Tibial nerve (tissue), 4 donors: ENCODE measurements at regions not wholly inside any gene's neighbourhood (a gene's known extent, or its start where the extent isn't known, plus 50 kb on each side); places are given as distances from the start of the nearest gene placed in this dataset.
"Not testable (repeated sequence)": the region's sequence is repeated elsewhere in the genome, so short reads cannot be mapped to it uniquely, and the experiment has no call there.

Source experiments
- DNase-seq, 2 donors: peaks; one replicate each; pipeline ENCODE4 v3.0.0-alpha.2; 2019; ENCODE audit warnings: low spot score in 2 of 2
- H3K27ac ChIP-seq, 4 donors: fragments of 200-600 bp; sonication (generic) in 3 of 4; one replicate each; pipeline ENCODE4 v1.5.1; 2017 to 2019; ENCODE audit warnings: mild to moderate bottlenecking in 1 of 4
- H3K27me3 ChIP-seq, 2 donors: fragments of 200-600 bp; sonication (generic) in 1 of 2; one replicate each; pipeline versions ENCODE4 v1.5.1 to v1.6.0; 2017 to 2019
- H3K36me3 ChIP-seq, 3 donors: fragments of 200-600 bp; sonication (generic); one replicate each; pipeline ENCODE4 v1.5.1; 2018 to 2019
- H3K4me1 ChIP-seq, 4 donors: fragments of 200-600 bp; sonication (generic) in 3 of 4; one replicate each; pipeline ENCODE4 v1.5.1; 2017 to 2019
- H3K4me3 ChIP-seq, 4 donors: fragments of 200-600 bp; sonication (generic) in 3 of 4; one replicate each; pipeline ENCODE4 v1.5.1; 2017 to 2019; ENCODE audit warnings: mild to moderate bottlenecking in 1 of 4, moderate library complexity in 1 of 4
- H3K9me3 ChIP-seq, 4 donors: fragments of 200-600 bp; sonication (generic) in 3 of 4; one replicate each; pipeline ENCODE4 v1.5.1; 2017 to 2019
- EP300 ChIP-seq, 2 donors: sonication (generic); formaldehyde crosslinking; IDR thresholded peaks; one replicate each; pipeline ENCODE4 v1.6.1; 2017; ENCODE audit warnings: antibody characterized with exemption in 2 of 2, mild to moderate bottlenecking in 1 of 2
- POLR2A ChIP-seq, 2 donors: fragments of 450-650 bp; IDR thresholded peaks; one replicate each; pipeline ENCODE4 v1.6.1; 2017; ENCODE audit warnings: antibody characterized with exemption in 2 of 2, mild to moderate bottlenecking in 2 of 2, moderate library complexity in 2 of 2
- WGBS, 2 donors: methylation state at CpG; one replicate each; pipeline ENCODE4 v1.1.5; 2018; 5-methylcytosine and 5-hydroxymethylcytosine counted together
- TF ChIP-seq, protein P1 (sequence below), 5 experiments: fragments of 200-600 bp in 3 of 5; fragments of 450-650 bp in 2 of 5; sonication (generic) in 3 of 5; IDR thresholded peaks; one replicate each; pipeline ENCODE4 v1.5.1; 2016 to 2019; ENCODE audit warnings: antibody characterized with exemption in 5 of 5, mild to moderate bottlenecking in 3 of 5, moderate library complexity in 2 of 5

DNA sequence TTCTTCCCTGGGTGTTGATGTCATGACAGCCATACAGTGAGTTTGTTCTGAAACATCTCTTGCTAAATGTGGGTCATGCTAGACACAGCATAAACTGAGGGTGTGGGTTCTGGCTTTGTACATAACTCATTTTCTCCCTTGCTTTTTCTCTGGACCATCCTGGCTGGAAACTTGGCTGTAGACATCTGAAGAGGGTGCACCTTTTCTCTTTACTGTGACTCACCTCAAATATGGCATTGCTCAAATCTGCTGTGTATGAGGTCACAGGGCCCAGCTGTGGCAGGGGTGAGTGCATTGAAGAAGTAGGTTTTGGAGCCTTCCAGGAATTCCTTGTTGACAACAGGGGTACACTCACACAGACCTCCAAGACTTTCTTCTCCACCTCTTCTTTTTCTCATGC lies 465.5 kb upstream of the AMELY start:
- Histone ChIP-seq H3K36me3 (peaks cover 0 to 34% (median 0%) of the 10 kb centered on the region in 3 donors), H3K27ac (no peak overlapping the region), H3K9me3 (no peaks in the 10 kb centered on the region), H3K4me1 (no peaks in the 10 kb centered on the region), H3K27me3 (no peaks in the 10 kb centered on the region), H3K4me3 (no peak overlapping the region)
- TF ChIP-seq EP300 (IDR thresholded peaks at IDR 0.05): no peak
- TF ChIP-seq, protein P1, sequence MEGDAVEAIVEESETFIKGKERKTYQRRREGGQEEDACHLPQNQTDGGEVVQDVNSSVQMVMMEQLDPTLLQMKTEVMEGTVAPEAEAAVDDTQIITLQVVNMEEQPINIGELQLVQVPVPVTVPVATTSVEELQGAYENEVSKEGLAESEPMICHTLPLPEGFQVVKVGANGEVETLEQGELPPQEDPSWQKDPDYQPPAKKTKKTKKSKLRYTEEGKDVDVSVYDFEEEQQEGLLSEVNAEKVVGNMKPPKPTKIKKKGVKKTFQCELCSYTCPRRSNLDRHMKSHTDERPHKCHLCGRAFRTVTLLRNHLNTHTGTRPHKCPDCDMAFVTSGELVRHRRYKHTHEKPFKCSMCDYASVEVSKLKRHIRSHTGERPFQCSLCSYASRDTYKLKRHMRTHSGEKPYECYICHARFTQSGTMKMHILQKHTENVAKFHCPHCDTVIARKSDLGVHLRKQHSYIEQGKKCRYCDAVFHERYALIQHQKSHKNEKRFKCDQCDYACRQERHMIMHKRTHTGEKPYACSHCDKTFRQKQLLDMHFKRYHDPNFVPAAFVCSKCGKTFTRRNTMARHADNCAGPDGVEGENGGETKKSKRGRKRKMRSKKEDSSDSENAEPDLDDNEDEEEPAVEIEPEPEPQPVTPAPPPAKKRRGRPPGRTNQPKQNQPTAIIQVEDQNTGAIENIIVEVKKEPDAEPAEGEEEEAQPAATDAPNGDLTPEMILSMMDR (IDR thresholded peaks at IDR 0.05): no peak
- TF ChIP-seq POLR2A (IDR thresholded peaks at IDR 0.05): no peak
- no peak for DNase-seq

DNA sequence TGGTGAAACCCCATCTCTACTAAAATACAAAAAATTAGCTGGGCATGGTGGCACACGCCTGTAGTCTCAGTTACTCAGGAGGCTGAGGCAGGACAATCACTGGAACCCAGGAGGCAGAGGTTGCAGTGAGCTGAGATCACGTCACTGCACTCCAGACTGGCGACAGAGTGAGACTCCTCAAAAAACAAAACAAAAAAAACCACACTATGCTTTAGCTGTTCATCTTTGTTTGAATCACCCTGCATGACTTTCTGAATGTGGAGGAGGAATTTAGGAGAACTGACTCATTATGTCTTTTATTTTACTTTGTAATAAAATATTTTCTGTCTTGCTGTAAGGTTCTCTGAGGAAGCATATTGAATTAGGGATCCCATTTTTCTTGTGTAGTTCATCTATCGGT lies 462.9 kb upstream of the AMELY start:
- DNase-seq, H3K4me1 ChIP-seq, H3K9me3 ChIP-seq, H3K4me3 ChIP-seq, H3K27ac ChIP-seq, H3K27me3 ChIP-seq: not testable (repeated sequence)
- H3K36me3 ChIP-seq: peaks cover 0 to 40% (median 0%) of the 10 kb centered on the region in 3 donors
- 100% methylated on average over 4 of the region's 4 CpGs; no CpG with 5 or more reads in 1 of the 2 donors for WGBS, 2 donors

DNA sequence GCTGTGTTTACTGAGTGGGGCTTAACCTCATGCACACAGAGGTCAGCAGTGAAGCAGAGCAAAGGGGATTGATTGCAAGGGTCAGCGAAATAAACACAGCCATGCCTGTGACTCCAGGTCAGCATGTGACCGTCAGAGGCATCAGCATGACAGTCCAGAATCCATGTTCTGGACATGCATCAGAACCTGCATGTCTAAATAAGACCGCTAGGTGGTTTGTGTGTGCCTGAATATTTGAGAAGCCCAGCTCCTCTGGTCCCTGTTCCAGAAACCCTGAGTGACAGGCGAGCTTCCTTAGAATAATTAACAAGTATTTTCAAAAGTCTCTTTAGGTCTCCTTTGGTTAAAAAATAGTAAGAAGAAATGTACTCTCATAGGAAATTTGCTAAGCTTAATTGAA lies 460.4 kb upstream of the AMELY start:
- WGBS, 2 donors: 91% methylated on average over 4 of the region's 4 CpGs; no CpG with 5 or more reads in 1 of the 2 donors
- H3K36me3 ChIP-seq: peaks cover 0 to 31% (median 0%) of the 10 kb centered on the region in 3 donors
- not testable (repeated sequence) for H3K4me3 ChIP-seq, H3K27me3 ChIP-seq, H3K4me1 ChIP-seq, H3K9me3 ChIP-seq, H3K27ac ChIP-seq, DNase-seq

DNA sequence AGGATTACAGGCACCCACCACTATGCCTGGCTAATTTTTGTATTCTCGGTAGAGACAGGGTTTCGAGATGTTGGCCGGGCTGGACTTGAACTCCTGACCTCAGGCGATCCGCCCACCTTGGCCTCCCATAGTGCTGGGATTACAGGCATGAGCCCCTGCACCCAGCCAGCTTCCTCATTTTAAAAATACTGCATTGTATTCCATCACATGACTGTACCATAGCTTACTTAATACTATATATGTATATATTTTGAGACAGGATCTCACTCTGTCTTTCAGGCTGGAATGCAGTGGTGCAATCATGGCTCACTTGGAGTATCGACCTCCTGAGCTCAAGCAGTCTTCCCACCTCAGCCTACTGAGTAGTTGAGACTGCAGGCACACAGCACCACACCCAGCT lies 459.5 kb upstream of the AMELY start:
- not testable (repeated sequence) for H3K27me3 ChIP-seq, H3K27ac ChIP-seq, H3K9me3 ChIP-seq, H3K4me3 ChIP-seq, DNase-seq, H3K4me1 ChIP-seq
- 80% methylated on average over 2 of the region's 6 CpGs; no CpG with 5 or more reads in 1 of the 2 donors for WGBS, 2 donors
- H3K36me3 ChIP-seq: peaks cover 0 to 25% (median 0%) of the 10 kb centered on the region in 3 donors

DNA sequence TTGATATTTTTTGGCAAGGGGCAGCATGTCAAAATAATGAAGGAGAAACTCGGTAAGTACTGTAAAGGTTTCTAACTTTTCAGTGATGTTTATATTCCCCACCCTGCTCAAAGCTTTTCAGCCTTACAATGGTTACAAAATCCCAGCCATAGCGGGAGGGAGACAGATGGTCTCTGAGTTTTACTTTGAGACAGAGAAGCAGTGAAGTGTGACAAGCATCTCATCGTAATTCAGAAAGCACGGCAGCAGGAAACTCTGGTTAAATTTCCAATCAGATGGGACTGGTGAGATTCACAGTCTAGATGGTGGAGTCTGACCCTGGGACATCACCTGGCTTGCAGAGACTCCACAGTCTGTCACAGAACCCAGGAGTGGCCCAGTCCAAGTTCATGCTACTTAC lies 448.0 kb upstream of the AMELY start:
- WGBS, 2 donors: 77% methylated on average over 4 of the region's 4 CpGs; no CpG with 5 or more reads in 1 of the 2 donors
- Histone ChIP-seq H3K4me1 (no peaks in the 10 kb centered on the region), H3K9me3 (no peaks in the 10 kb centered on the region), H3K27ac (no peak overlapping the region), H3K27me3 (no peaks in the 10 kb centered on the region), H3K4me3 (no peak overlapping the region), H3K36me3 (peaks cover 0 to 34% (median 0%) of the 10 kb centered on the region in 3 donors)
- no peak for DNase-seq
- TF ChIP-seq, protein P1 (IDR thresholded peaks at IDR 0.05): no peak
- TF ChIP-seq EP300 (IDR thresholded peaks at IDR 0.05) (no peak), POLR2A (IDR thresholded peaks at IDR 0.05) (no peak)

DNA sequence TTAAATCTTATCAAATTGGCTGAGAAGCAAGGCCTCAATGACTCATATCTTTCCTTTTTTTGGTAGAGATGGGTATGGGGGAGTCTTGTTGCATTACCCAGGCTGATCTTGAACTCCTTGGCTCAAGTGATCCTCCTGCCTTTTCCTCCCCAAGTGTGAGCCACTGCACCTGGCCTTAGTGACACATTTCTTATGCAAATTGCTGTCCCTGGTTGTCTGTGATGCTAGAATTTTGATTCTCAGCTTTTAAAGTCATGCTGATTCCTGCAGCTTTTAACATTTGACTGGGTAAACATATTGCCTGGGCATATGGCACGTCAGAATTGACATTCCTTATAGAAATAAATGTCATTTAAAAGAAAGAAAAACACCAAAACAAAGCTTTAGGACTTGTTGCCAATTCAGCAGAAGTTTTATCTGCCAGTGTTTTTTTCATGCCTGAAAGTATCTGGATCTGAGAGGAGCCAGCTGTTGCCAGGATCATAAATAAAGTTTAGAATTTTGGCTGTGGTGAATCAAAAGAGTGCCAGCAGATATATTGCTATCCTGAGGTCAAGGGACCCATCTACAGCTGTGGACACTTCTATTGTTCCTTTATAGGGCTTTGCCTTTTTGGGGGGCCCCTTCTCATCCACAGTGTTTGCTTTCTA lies 446.7 kb upstream of the AMELY start:
- Histone ChIP-seq H3K27me3 (no peaks in the 10 kb centered on the region), H3K9me3 (no peaks in the 10 kb centered on the region), H3K27ac (no peak overlapping the region), H3K36me3 (peaks cover 0 to 26% (median 0%) of the 10 kb centered on the region in 3 donors), H3K4me3 (no peak overlapping the region), H3K4me1 (no peaks in the 10 kb centered on the region)
- no peak for TF ChIP-seq EP300 (IDR thresholded peaks at IDR 0.05)
- TF ChIP-seq, protein P1 (IDR thresholded peaks at IDR 0.05): no peak
- no peak for TF ChIP-seq POLR2A (IDR thresholded peaks at IDR 0.05)
- WGBS, 2 donors: 25% methylated on average over 1 of the region's 1 CpG; no CpG with 5 or more reads in 1 of the 2 donors
- no peak for DNase-seq

DNA sequence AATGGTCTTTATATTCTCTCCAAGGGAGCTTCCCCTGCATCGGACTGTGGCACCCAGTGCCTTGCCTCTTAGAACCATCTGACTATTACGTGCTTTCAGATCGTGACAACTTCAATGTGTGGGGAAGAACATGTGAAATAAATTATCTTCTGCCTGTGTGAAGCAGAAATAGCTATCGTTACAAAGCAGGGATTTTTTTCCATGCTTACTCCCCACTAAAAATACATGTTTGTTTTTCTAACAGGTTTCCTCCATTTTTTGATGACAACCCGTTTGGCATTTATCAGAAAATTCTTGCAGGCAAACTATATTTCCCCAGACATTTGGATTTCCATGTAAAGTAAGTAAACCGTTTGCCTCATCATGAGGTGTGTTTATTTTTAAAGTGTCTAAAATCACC lies 444.3 kb upstream of the AMELY start:
- H3K27ac ChIP-seq, H3K27me3 ChIP-seq, H3K4me3 ChIP-seq, DNase-seq, H3K4me1 ChIP-seq, H3K9me3 ChIP-seq: not testable (repeated sequence)
- 74% methylated on average over 6 of the region's 6 CpGs; no CpG with 5 or more reads in 1 of the 2 donors for WGBS, 2 donors
- peaks cover 0 to 17% (median 0%) of the 10 kb centered on the region in 3 donors for H3K36me3 ChIP-seq
